ENCODE measurements at regions not wholly inside any gene's neighbourhood (a gene's known extent, or its start where the extent isn't known, plus 50 kb on each side); places are given as distances from the start of the nearest gene placed in this dataset.
"Not testable (repeated sequence)": the region's sequence is repeated elsewhere in the genome, so short reads cannot be mapped to it uniquely, and the experiment has no call there.

- TF ChIP-seq CTCF (IDR thresholded peaks at IDR 0.05; ENCODE audit: extremely low read depth, insufficient read depth, missing control alignments): no peak
- in situ Hi-C loops (cut with MboI; ENCODE audit: low pct_unique_long_range_greater_than_20kb, low sequenced_read_pairs, unreplicated experiment): no loop called here
- DNase-seq (ENCODE audit: low spot score): no peak
Observed at GRCh38 chr18:22742409-22742808, 190.7 kb upstream of the RBBP8 start.

- in situ Hi-C loops (cut with MboI; ENCODE audit: low pct_unique_long_range_greater_than_20kb, low sequenced_read_pairs, unreplicated experiment): no loop called here
- DNase-seq (ENCODE audit: low spot score): no peak
- no peak for TF ChIP-seq CTCF (IDR thresholded peaks at IDR 0.05; ENCODE audit: extremely low read depth, insufficient read depth, missing control alignments)
Observed at GRCh38 chr18:22745966-22746365, 187.2 kb upstream of the RBBP8 start.

- DNase-seq (ENCODE audit: low spot score): no peak
- in situ Hi-C loops (cut with MboI; ENCODE audit: low pct_unique_long_range_greater_than_20kb, low sequenced_read_pairs, unreplicated experiment): no loop called here
- no peak for TF ChIP-seq CTCF (IDR thresholded peaks at IDR 0.05; ENCODE audit: extremely low read depth, insufficient read depth, missing control alignments)
Observed at GRCh38 chr18:22752014-22752413, 181.1 kb upstream of the RBBP8 start.

- TF ChIP-seq CTCF (IDR thresholded peaks at IDR 0.05; ENCODE audit: extremely low read depth, insufficient read depth, missing control alignments): no peak
- no peak for DNase-seq (ENCODE audit: low spot score)
- in situ Hi-C loops (cut with MboI; ENCODE audit: low pct_unique_long_range_greater_than_20kb, low sequenced_read_pairs, unreplicated experiment): no loop called here
Observed at GRCh38 chr18:22753130-22753831, 179.8 kb upstream of the RBBP8 start.

GRCh38 chr18:22764005-22764404 is 169.1 kb upstream of the RBBP8 start:
- in situ Hi-C loops (cut with MboI; ENCODE audit: low pct_unique_long_range_greater_than_20kb, low sequenced_read_pairs, unreplicated experiment); DNase-seq (ENCODE audit: low spot score): not testable (repeated sequence)

GRCh38 chr18:22765896-22766295 is 167.2 kb upstream of the RBBP8 start:
- no peak for DNase-seq (ENCODE audit: low spot score)
- in situ Hi-C loops (cut with MboI; ENCODE audit: low pct_unique_long_range_greater_than_20kb, low sequenced_read_pairs, unreplicated experiment): no loop called here
- TF ChIP-seq CTCF (IDR thresholded peaks at IDR 0.05; ENCODE audit: extremely low read depth, insufficient read depth, missing control alignments): no peak

GRCh38 chr18:22767653-22768052 is 165.5 kb upstream of the RBBP8 start:
- in situ Hi-C loops (cut with MboI; ENCODE audit: low pct_unique_long_range_greater_than_20kb, low sequenced_read_pairs, unreplicated experiment): no loop called here
- DNase-seq (ENCODE audit: low spot score): no peak
- TF ChIP-seq CTCF (IDR thresholded peaks at IDR 0.05; ENCODE audit: extremely low read depth, insufficient read depth, missing control alignments): no peak
